CD4-positive, CD25-positive, alpha-beta regulatory T cell (primary cell): ENCODE measurements at regions not wholly inside any gene's neighbourhood (a gene's known extent, or its start where the extent isn't known, plus 50 kb on each side); places are given as distances from the start of the nearest gene placed in this dataset.
A peak's percentile ranks its signal among the peaks of the same experiment; 100 is the strongest.
"Not testable (repeated sequence)": the region's sequence is repeated elsewhere in the genome, so short reads cannot be mapped to it uniquely, and the experiment has no call there.

Source experiments
- ATAC-seq, 2 donors: fragments of 150-1000 bp; cut with Tn5 transposase; one replicate each; pipeline ENCODE4 v1.10.0; 2021; ENCODE audit warnings: low read depth in 2 of 2, moderate number of reproducible peaks in 2 of 2, moderate library complexity in 1 of 2
- DNase-seq, 3 donors: peaks; one replicate each; pipeline versions ENCODE4 v3.0.0 to v3.0.0-alpha.2; 2012 to 2022; ENCODE audit warnings: mixed read lengths in 1 of 3
- H3K27ac ChIP-seq: one replicate; pipeline ENCODE4 v1.7.0; 2013; ENCODE audit warnings: mild to moderate bottlenecking, low read length; ENCODE audit not compliant: insufficient read depth, poor library complexity, severe bottlenecking
- H3K27me3 ChIP-seq: one replicate; pipeline ENCODE4 v1.7.0; 2013; ENCODE audit warnings: low read length; ENCODE audit not compliant: control insufficient read depth, insufficient read depth
- H3K36me3 ChIP-seq: one replicate; pipeline ENCODE4 v1.7.0; 2013; ENCODE audit warnings: mild to moderate bottlenecking, low read length, moderate library complexity; ENCODE audit not compliant: control insufficient read depth, insufficient read depth
- H3K4me1 ChIP-seq: 2 replicates; pipeline ENCODE4 v1.7.0; 2013; ENCODE audit warnings: mild to moderate bottlenecking, low read length; ENCODE audit not compliant: insufficient read depth, control insufficient read depth, poor library complexity, severe bottlenecking
- H3K4me3 ChIP-seq: one replicate; pipeline ENCODE4 v1.7.0; 2013; ENCODE audit warnings: low read depth, mild to moderate bottlenecking, low read length, moderate library complexity
- H3K9me3 ChIP-seq, 2 experiments: 1 replicate in 1 of 2; 2 replicates in 1 of 2; pipeline ENCODE4 v1.7.0; 2013; ENCODE audit warnings: low read length in 2 of 2, mild to moderate bottlenecking in 1 of 2, moderate library complexity in 1 of 2; ENCODE audit not compliant: control insufficient read depth in 2 of 2
- H3K27ac Mint-ChIP-seq, 3 donors: one replicate each; pipeline ENCODE4 v1.8.0; 2020 to 2022; ENCODE audit warnings: mild to moderate bottlenecking in 3 of 3, mixed read lengths in 3 of 3, moderate library complexity in 2 of 3
- H3K27me3 Mint-ChIP-seq: one replicate; pipeline ENCODE4 v1.8.0; 2022; ENCODE audit warnings: mild to moderate bottlenecking, mixed read lengths
- H3K36me3 Mint-ChIP-seq: one replicate; pipeline ENCODE4 v1.8.0; 2020; ENCODE audit warnings: mixed read lengths
- H3K4me1 Mint-ChIP-seq, 4 donors: one replicate each; pipeline ENCODE4 v1.8.0; 2020 to 2022; ENCODE audit warnings: mixed read lengths in 4 of 4, mild to moderate bottlenecking in 1 of 4
- H3K4me3 Mint-ChIP-seq, 4 donors: one replicate each; pipeline ENCODE4 v1.8.0; 2020 to 2022; ENCODE audit warnings: mild to moderate bottlenecking in 4 of 4, mixed read lengths in 4 of 4, moderate library complexity in 3 of 4
- H3K9me3 Mint-ChIP-seq, 7 donors: one replicate each; pipeline ENCODE4 v1.8.0; 2020 to 2022; ENCODE audit warnings: mixed read lengths in 7 of 7, mild to moderate bottlenecking in 3 of 7, moderate library complexity in 2 of 7

GRCh38 chr4:54439831-54440243 lies 210.7 kb downstream of the PDGFRA start:
- no peak overlapping the region for H3K27ac Mint-ChIP-seq
- no peak overlapping the region for H3K27ac ChIP-seq
- H3K27me3 ChIP-seq = no peaks in the 10 kb centered on the region
- no peaks in the 10 kb centered on the region for H3K9me3 ChIP-seq
- H3K36me3 Mint-ChIP-seq = no peaks in the 10 kb centered on the region
- H3K27me3 Mint-ChIP-seq = peaks cover 9% of the 10 kb centered on the region
- H3K4me3 ChIP-seq = no peak overlapping the region
- H3K4me1 Mint-ChIP-seq = no peaks in the 10 kb centered on the region
- no peak for ATAC-seq
- no peak overlapping the region for H3K4me3 Mint-ChIP-seq
- H3K9me3 Mint-ChIP-seq = peaks cover 0 to 6% (median 2%) of the 10 kb centered on the region in 7 donors
- DNase-seq = no peak
- no peaks in the 10 kb centered on the region for H3K4me1 ChIP-seq
- H3K36me3 ChIP-seq = no peaks in the 10 kb centered on the region

- H3K27ac ChIP-seq = no peak overlapping the region
- peaks cover 0 to 6% (median 2%) of the 10 kb centered on the region in 7 donors for H3K9me3 Mint-ChIP-seq
- no peak overlapping the region for H3K4me3 Mint-ChIP-seq
- H3K9me3 ChIP-seq = no peaks in the 10 kb centered on the region
- ATAC-seq = no peak
- H3K27me3 ChIP-seq = no peaks in the 10 kb centered on the region
- no peak overlapping the region for H3K27ac Mint-ChIP-seq
- H3K4me1 ChIP-seq = no peaks in the 10 kb centered on the region
- H3K36me3 Mint-ChIP-seq = no peaks in the 10 kb centered on the region
- H3K4me1 Mint-ChIP-seq = no peaks in the 10 kb centered on the region
- peak in 1 of 3 donors; percentile 13 for DNase-seq
- no peak overlapping the region for H3K4me3 ChIP-seq
- peaks cover 9% of the 10 kb centered on the region for H3K27me3 Mint-ChIP-seq
- H3K36me3 ChIP-seq = no peaks in the 10 kb centered on the region
These were observed 211.5 kb downstream of the PDGFRA start for GRCh38 chr4:54440394-54441136.

GRCh38 chr4:54445866-54446265 lies 211.9 kb upstream of the KIT start:
- H3K4me3 Mint-ChIP-seq = no peak overlapping the region
- no peak overlapping the region for H3K27ac Mint-ChIP-seq

GRCh38 chr4:54446581-54446980 lies 211.2 kb upstream of the KIT start:
- Mint-ChIP-seq H3K4me1 (no peaks in the 10 kb centered on the region), H3K36me3 (no peaks in the 10 kb centered on the region), H3K9me3 (peaks cover 0 to 15% (median 4%) of the 10 kb centered on the region in 7 donors), H3K27me3 (peaks cover 4% of the 10 kb centered on the region), H3K4me3 (no peak overlapping the region), H3K27ac (no peak overlapping the region)
- no peak for DNase-seq
- Histone ChIP-seq H3K36me3 (no peaks in the 10 kb centered on the region), H3K4me1 (no peaks in the 10 kb centered on the region), H3K27ac (no peak overlapping the region), H3K27me3 (no peaks in the 10 kb centered on the region), H3K9me3 (peaks cover 0 to 6% of the 10 kb centered on the region in 2 experiments), H3K4me3 (no peak overlapping the region)
- ATAC-seq = no peak

More at GRCh38 chr4:54445866-54446265, 211.9 kb upstream of the KIT start:
- H3K9me3 Mint-ChIP-seq = peaks cover 0 to 15% (median 4%) of the 10 kb centered on the region in 7 donors
- Histone ChIP-seq H3K36me3 (no peaks in the 10 kb centered on the region), H3K27ac (no peak overlapping the region), H3K9me3 (peaks cover 0 to 6% of the 10 kb centered on the region in 2 experiments), H3K4me1 (no peaks in the 10 kb centered on the region), H3K4me3 (no peak overlapping the region), H3K27me3 (no peaks in the 10 kb centered on the region)
- DNase-seq (no peak), ATAC-seq (no peak)
- peaks cover 4% of the 10 kb centered on the region for H3K27me3 Mint-ChIP-seq
- H3K4me1 Mint-ChIP-seq = no peaks in the 10 kb centered on the region
- H3K36me3 Mint-ChIP-seq = no peaks in the 10 kb centered on the region

GRCh38 chr4:54447304-54447703 lies 210.5 kb upstream of the KIT start:
- Mint-ChIP-seq H3K27me3 (peaks cover 4% of the 10 kb centered on the region), H3K27ac (no peak overlapping the region), H3K4me1 (no peaks in the 10 kb centered on the region), H3K4me3 (no peak overlapping the region), H3K9me3 (peaks cover 0 to 15% (median 4%) of the 10 kb centered on the region in 7 donors), H3K36me3 (no peaks in the 10 kb centered on the region)
- Histone ChIP-seq H3K27ac (no peak overlapping the region), H3K9me3 (peaks cover 0 to 6% of the 10 kb centered on the region in 2 experiments), H3K36me3 (no peaks in the 10 kb centered on the region), H3K27me3 (no peaks in the 10 kb centered on the region), H3K4me3 (no peak overlapping the region), H3K4me1 (no peaks in the 10 kb centered on the region)
- ATAC-seq = no peak
- no peak for DNase-seq

- Histone ChIP-seq H3K9me3 (peaks cover 0 to 6% of the 10 kb centered on the region in 2 experiments), H3K4me3 (no peak overlapping the region), H3K27me3 (no peaks in the 10 kb centered on the region), H3K4me1 (no peaks in the 10 kb centered on the region), H3K27ac (no peak overlapping the region), H3K36me3 (no peaks in the 10 kb centered on the region)
- DNase-seq (no peak), ATAC-seq (no peak)
- Mint-ChIP-seq H3K27me3 (no peaks in the 10 kb centered on the region), H3K36me3 (no peaks in the 10 kb centered on the region), H3K4me1 (no peaks in the 10 kb centered on the region), H3K9me3 (peaks cover 0 to 15% (median 7%) of the 10 kb centered on the region in 7 donors), H3K27ac (no peak overlapping the region), H3K4me3 (no peak overlapping the region)
These were observed 207.8 kb upstream of the KIT start for GRCh38 chr4:54449999-54450398.

GRCh38 chr4:54466960-54467359 lies 190.8 kb upstream of the KIT start:
- peaks cover 1 to 18% (median 12%) of the 10 kb centered on the region in 7 donors for H3K9me3 Mint-ChIP-seq
- H3K27me3 ChIP-seq, H3K4me1 ChIP-seq, H3K36me3 ChIP-seq, H3K27ac Mint-ChIP-seq, H3K4me3 ChIP-seq, H3K4me3 Mint-ChIP-seq, H3K27ac ChIP-seq, H3K9me3 ChIP-seq, H3K4me1 Mint-ChIP-seq, H3K27me3 Mint-ChIP-seq, H3K36me3 Mint-ChIP-seq, DNase-seq, ATAC-seq: not testable (repeated sequence)

GRCh38 chr4:54473077-54473545 lies 184.6 kb upstream of the KIT start:
- no peak for ATAC-seq
- H3K9me3 Mint-ChIP-seq = peaks cover 0 to 13% (median 6%) of the 10 kb centered on the region in 7 donors
- Histone ChIP-seq H3K36me3 (no peaks in the 10 kb centered on the region), H3K27ac (no peak overlapping the region), H3K4me1 (no peaks in the 10 kb centered on the region), H3K4me3 (no peak overlapping the region), H3K27me3 (no peaks in the 10 kb centered on the region), H3K9me3 (peaks cover 0 to 7% of the 10 kb centered on the region in 2 experiments)
- H3K4me3 Mint-ChIP-seq = no peak overlapping the region
- no peaks in the 10 kb centered on the region for H3K4me1 Mint-ChIP-seq
- no peaks in the 10 kb centered on the region for H3K27me3 Mint-ChIP-seq
- H3K27ac Mint-ChIP-seq = no peak overlapping the region
- no peaks in the 10 kb centered on the region for H3K36me3 Mint-ChIP-seq
- no peak for DNase-seq
